ENCODE measurements at regions not wholly inside any gene's neighbourhood (a gene's known extent, or its start where the extent isn't known, plus 50 kb on each side); places are given as distances from the start of the nearest gene placed in this dataset.

- no peak for TF ChIP-seq MAX (IDR thresholded peaks at IDR 0.05)
- no peak for TF ChIP-seq CREB1 (IDR thresholded peaks at IDR 0.05; ENCODE audit: low read depth)
- no peak for TF ChIP-seq EGR1 (IDR thresholded peaks at IDR 0.05)
- no peak for TF ChIP-seq TCF12 (IDR thresholded peaks at IDR 0.05; ENCODE audit: low read depth)
- no peak for TF ChIP-seq FOXM1 (IDR thresholded peaks at IDR 0.05; ENCODE audit: borderline replicate concordance, low read depth)
- TF ChIP-seq, protein P1, sequence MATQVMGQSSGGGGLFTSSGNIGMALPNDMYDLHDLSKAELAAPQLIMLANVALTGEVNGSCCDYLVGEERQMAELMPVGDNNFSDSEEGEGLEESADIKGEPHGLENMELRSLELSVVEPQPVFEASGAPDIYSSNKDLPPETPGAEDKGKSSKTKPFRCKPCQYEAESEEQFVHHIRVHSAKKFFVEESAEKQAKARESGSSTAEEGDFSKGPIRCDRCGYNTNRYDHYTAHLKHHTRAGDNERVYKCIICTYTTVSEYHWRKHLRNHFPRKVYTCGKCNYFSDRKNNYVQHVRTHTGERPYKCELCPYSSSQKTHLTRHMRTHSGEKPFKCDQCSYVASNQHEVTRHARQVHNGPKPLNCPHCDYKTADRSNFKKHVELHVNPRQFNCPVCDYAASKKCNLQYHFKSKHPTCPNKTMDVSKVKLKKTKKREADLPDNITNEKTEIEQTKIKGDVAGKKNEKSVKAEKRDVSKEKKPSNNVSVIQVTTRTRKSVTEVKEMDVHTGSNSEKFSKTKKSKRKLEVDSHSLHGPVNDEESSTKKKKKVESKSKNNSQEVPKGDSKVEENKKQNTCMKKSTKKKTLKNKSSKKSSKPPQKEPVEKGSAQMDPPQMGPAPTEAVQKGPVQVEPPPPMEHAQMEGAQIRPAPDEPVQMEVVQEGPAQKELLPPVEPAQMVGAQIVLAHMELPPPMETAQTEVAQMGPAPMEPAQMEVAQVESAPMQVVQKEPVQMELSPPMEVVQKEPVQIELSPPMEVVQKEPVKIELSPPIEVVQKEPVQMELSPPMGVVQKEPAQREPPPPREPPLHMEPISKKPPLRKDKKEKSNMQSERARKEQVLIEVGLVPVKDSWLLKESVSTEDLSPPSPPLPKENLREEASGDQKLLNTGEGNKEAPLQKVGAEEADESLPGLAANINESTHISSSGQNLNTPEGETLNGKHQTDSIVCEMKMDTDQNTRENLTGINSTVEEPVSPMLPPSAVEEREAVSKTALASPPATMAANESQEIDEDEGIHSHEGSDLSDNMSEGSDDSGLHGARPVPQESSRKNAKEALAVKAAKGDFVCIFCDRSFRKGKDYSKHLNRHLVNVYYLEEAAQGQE (IDR thresholded peaks at IDR 0.05; ENCODE audit: low read depth): no peak
- TF ChIP-seq RAD21 (IDR thresholded peaks at IDR 0.05; ENCODE audit: low read depth): no peak
- no peak for TF ChIP-seq YY1 (IDR thresholded peaks at IDR 0.05; ENCODE audit: low read depth)
- no peak for TF ChIP-seq EP300 (IDR thresholded peaks at IDR 0.05; ENCODE audit: borderline replicate concordance)
- no peak for TF ChIP-seq TAF1 (IDR thresholded peaks at IDR 0.05; ENCODE audit: low read depth)
Observed at GRCh38 chr11:105244160-105244825, 104.7 kb upstream of the CARD18 start.
